Lower leg skin (tissue), 3 donors: ENCODE measurements at regions not wholly inside any gene's neighbourhood (a gene's known extent, or its start where the extent isn't known, plus 50 kb on each side); places are given as distances from the start of the nearest gene placed in this dataset.

Experiments
- POLR2A ChIP-seq, 2 donors: fragments of 450-650 bp; IDR thresholded peaks; one replicate each; pipeline ENCODE4 v1.6.1; 2016 to 2017; ENCODE audit warnings: antibody characterized with exemption in 2 of 2, mild to moderate bottlenecking in 1 of 2, moderate library complexity in 1 of 2
- TF ChIP-seq, protein P1 (sequence below), 3 donors: fragments of 450-650 bp; IDR thresholded peaks; one replicate each; pipeline ENCODE4 v1.5.1; 2016; ENCODE audit warnings: antibody characterized with exemption in 3 of 3, mild to moderate bottlenecking in 3 of 3, moderate library complexity in 2 of 3

DNA sequence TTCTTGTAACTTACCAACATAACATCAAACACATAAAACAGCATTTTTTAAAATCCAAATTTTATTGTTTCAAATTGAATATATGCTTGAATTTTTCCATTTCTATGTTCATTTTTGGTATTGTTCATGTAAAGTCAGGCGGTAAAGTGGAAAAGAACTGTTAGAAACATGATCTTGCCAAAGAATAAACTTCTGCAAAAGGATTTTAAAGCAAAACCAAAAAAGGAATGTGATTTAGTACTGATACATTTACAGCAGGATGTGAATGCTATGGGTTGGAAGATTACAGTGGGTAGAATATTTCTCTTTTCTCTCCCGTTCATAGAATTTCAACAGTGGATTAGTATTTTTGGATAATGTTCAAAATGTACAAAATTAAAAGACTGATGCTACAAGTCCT, 277.2 kb upstream of the MPDZ start:
- TF ChIP-seq, protein P1, sequence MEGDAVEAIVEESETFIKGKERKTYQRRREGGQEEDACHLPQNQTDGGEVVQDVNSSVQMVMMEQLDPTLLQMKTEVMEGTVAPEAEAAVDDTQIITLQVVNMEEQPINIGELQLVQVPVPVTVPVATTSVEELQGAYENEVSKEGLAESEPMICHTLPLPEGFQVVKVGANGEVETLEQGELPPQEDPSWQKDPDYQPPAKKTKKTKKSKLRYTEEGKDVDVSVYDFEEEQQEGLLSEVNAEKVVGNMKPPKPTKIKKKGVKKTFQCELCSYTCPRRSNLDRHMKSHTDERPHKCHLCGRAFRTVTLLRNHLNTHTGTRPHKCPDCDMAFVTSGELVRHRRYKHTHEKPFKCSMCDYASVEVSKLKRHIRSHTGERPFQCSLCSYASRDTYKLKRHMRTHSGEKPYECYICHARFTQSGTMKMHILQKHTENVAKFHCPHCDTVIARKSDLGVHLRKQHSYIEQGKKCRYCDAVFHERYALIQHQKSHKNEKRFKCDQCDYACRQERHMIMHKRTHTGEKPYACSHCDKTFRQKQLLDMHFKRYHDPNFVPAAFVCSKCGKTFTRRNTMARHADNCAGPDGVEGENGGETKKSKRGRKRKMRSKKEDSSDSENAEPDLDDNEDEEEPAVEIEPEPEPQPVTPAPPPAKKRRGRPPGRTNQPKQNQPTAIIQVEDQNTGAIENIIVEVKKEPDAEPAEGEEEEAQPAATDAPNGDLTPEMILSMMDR (IDR thresholded peaks at IDR 0.05): no peak
- TF ChIP-seq POLR2A (IDR thresholded peaks at IDR 0.05): no peak
